GM12878 (cell line): ENCODE measurements at regions not wholly inside any gene's neighbourhood (a gene's known extent, or its start where the extent isn't known, plus 50 kb on each side); places are given as distances from the start of the nearest gene placed in this dataset.

Experiments used
- ATAC-seq: fragments of 200-7000 bp; cut with Tn5 transposase; 3 replicates; pipeline ENCODE4 v1.9.1; 2020; ENCODE audit warnings: mild to moderate bottlenecking, moderate library complexity
- BruUV-seq: library from RNA; stranded (reverse); fragments of 400-500 nt; replicated peaks from 2 replicates; lab custom pipeline; 2021; lab: Mats Ljungman, UMichigan
- CTCF ChIA-PET: fragments of 300-600 bp; sonication (Branson Sonifier 250); formaldehyde crosslinking; extraction: SDS; loops from one replicate; lab custom pipeline; 2021; ENCODE audit warnings: inconsistent platforms; lab: Yijun Ruan, JAX
- POLR2A ChIA-PET: fragments of 350-600 bp; formaldehyde crosslinking; extraction: SDS; loops from one replicate; lab custom pipeline; 2021; ENCODE audit warnings: inconsistent platforms; lab: Charles Lee
- RAD21 ChIA-PET: fragments of 300-600 bp; sonication (Branson Sonifier 250); formaldehyde crosslinking; loops from one replicate; lab custom pipeline; 2023; ENCODE audit warnings: antibody characterized with exemption; ENCODE audit not compliant: unreplicated experiment; lab: Charles Lee
- SMC1A ChIA-PET: fragments of 300-600 bp; sonication (Branson Sonifier 250); formaldehyde crosslinking; loops from one replicate; lab custom pipeline; 2023; ENCODE audit not compliant: unreplicated experiment, uncharacterized antibody; lab: Charles Lee
- DNase-seq: peaks from one replicate; pipeline ENCODE4 v3.0.0-alpha.2; 2011; ENCODE audit warnings: low read depth, low spot score
- FAIRE-seq: peaks from 3 replicates; lab custom pipeline; 2011; peaks lifted over from hg19 to GRCh38; lab: Jason Lieb, UNC
- H2AFZ ChIP-seq: 2 replicates; pipeline ENCODE4 v1.6.0; 2011; ENCODE audit warnings: low read depth, low read length, control low read depth; ENCODE audit not compliant: control insufficient read depth
- H3K27ac ChIP-seq: 2 replicates; pipeline ENCODE4 v1.5.1; 2011; ENCODE audit warnings: control low read depth; ENCODE audit not compliant: control insufficient read depth, insufficient read depth
- H3K27me3 ChIP-seq, 2 experiments: replicated peaks in 1 of 2; 2 replicates each; pipeline versions ENCODE4 v1.6.0 to v1.6.1; 2011; ENCODE audit warnings: low read length in 1 of 2; ENCODE audit not compliant: control insufficient read depth in 2 of 2, insufficient read depth in 2 of 2
- H3K36me3 ChIP-seq, 2 experiments: 2 replicates each; pipeline ENCODE4 v1.5.1; 2011; ENCODE audit warnings: low read length in 1 of 2; ENCODE audit not compliant: control insufficient read depth in 2 of 2, insufficient read depth in 2 of 2
- H3K4me1 ChIP-seq: 2 replicates; pipeline ENCODE4 v1.6.1; 2011; ENCODE audit warnings: mild to moderate bottlenecking, low read length, moderate library complexity, mixed read lengths; ENCODE audit not compliant: control insufficient read depth, insufficient read depth
- H3K4me2 ChIP-seq: 2 replicates; pipeline ENCODE4 v1.6.0; 2011; ENCODE audit warnings: control low read depth; ENCODE audit not compliant: control insufficient read depth, insufficient read depth
- H3K4me3 ChIP-seq: fragments of 200-600 bp; sonication (generic); 2 replicates; pipeline ENCODE4 v1.5.1; 2016
- H3K79me2 ChIP-seq: 2 replicates; pipeline ENCODE4 v1.6.0; 2011; ENCODE audit warnings: low read length; ENCODE audit not compliant: control insufficient read depth, insufficient read depth
- H3K9ac ChIP-seq: 2 replicates; pipeline ENCODE4 v1.8.0; 2011; ENCODE audit warnings: low read length, control low read depth, mixed read lengths; ENCODE audit not compliant: control insufficient read depth, insufficient read depth
- H3K9me3 ChIP-seq: replicated peaks from 3 replicates; pipeline ENCODE4 v1.5.1; 2011; ENCODE audit warnings: mild to moderate bottlenecking, low read length; ENCODE audit not compliant: control insufficient read depth, insufficient read depth
- H4K20me1 ChIP-seq: 2 replicates; pipeline ENCODE4 v1.6.0; 2011; ENCODE audit not compliant: control insufficient read depth, insufficient read depth
- BACH1 ChIP-seq: fragments of 450-650 bp; IDR thresholded peaks from 2 replicates; pipeline ENCODE4 v1.6.1; 2017; ENCODE audit warnings: mild to moderate bottlenecking, borderline replicate concordance
- CEBPZ ChIP-seq: fragments of 150-350 bp; IDR thresholded peaks from 2 replicates; pipeline ENCODE4 v1.6.1; 2016; ENCODE audit warnings: low read depth, low read length
- RAD21 ChIP-seq: IDR thresholded peaks from 2 replicates; pipeline ENCODE4 v1.6.1; 2011; ENCODE audit warnings: mild to moderate bottlenecking, low read depth, low read length, moderate library complexity; ENCODE audit not compliant: insufficient read depth
- RBBP5 ChIP-seq: fragments of 200-600 bp; sonication (generic); conservative IDR thresholded peaks from 2 replicates; pipeline ENCODE4 v1.6.1; 2016
- RUNX3 ChIP-seq: IDR thresholded peaks from 2 replicates; pipeline ENCODE4 v1.6.1; 2012; ENCODE audit warnings: low read length, inconsistent platforms
- STAT1 ChIP-seq: fragments of 450-650 bp; conservative IDR thresholded peaks from 2 replicates; pipeline ENCODE4 v1.6.1; 2014; ENCODE audit warnings: antibody characterized with exemption, mild to moderate bottlenecking
- SUPT20H ChIP-seq: IDR thresholded peaks from 2 replicates; pipeline ENCODE4 v1.6.1; 2011; ENCODE audit warnings: low read depth, mild to moderate bottlenecking, low read length, moderate library complexity, borderline replicate concordance; ENCODE audit not compliant: control insufficient read depth
- ZNF622 ChIP-seq: fragments of 450-650 bp; IDR thresholded peaks from 2 replicates; pipeline ENCODE4 v1.6.1; 2017; ENCODE audit warnings: mild to moderate bottlenecking, inconsistent platforms
- whole genome bisulfite sequencing: methylation state at CpG from one replicate; pipeline ENCODE4 v1.1.6; 2016; ENCODE audit warnings: low lambda C conversion rate; ENCODE audit not compliant: insufficient replicate concordance, insufficient coverage; ENCODE audit errors: missing lambda C conversion rate; 5-methylcytosine and 5-hydroxymethylcytosine counted together
- in situ Hi-C: fragments of 300-500 bp; cut with MboI; formaldehyde crosslinking; loops from 9 replicates; pipeline ENCODE4 v1.14.3; 2018; ENCODE audit warnings: mixed read lengths
- intact Hi-C: fragments of 100-400 bp; cut with micrococcal nuclease; formaldehyde crosslinking; loops from one replicate; pipeline ENCODE4 v1.14.2; 2022; ENCODE audit not compliant: unreplicated experiment

- Histone ChIP-seq H2AFZ (no peak overlapping the region), H3K27me3 (no peaks in the 10 kb centered on the region), H3K9me3 (no peaks in the 10 kb centered on the region; the same call in 2 of the 3 replicates), H3K79me2 (no peaks in the 10 kb centered on the region), H3K4me3 (no peak overlapping the region), H3K4me1 (peaks cover 16% of the 10 kb centered on the region), H3K27ac (no peak overlapping the region), H3K36me3 (no peaks in the 10 kb centered on the region), H3K9ac (no peak overlapping the region), H4K20me1 (no peaks in the 10 kb centered on the region), H3K4me2 (no peak overlapping the region)
- DNase-seq (no peak), FAIRE-seq (no peak), ATAC-seq (no peak)
- intact Hi-C loops = no loop called here
- BruUV-seq = no TSS peak
- no peak for TF ChIP-seq RUNX3
- no peak for TF ChIP-seq BACH1
- TF ChIP-seq RAD21 = no peak
- TF ChIP-seq RBBP5 = no peak
- TF ChIP-seq SUPT20H = no peak
- no peak for TF ChIP-seq ZNF622
- no peak for TF ChIP-seq STAT1
- TF ChIP-seq CEBPZ = no peak
- ChIA-PET POLR2A (interaction anchor here (0.6 kb wide), 1 partner anchor 497 kb away, joined by 3 read pairs; no protein-coding TSS in a partner anchor), SMC1A (interaction anchor here (0.6 to 1.3 kb wide), 2 partner anchors 9 to 105 kb away, joined by 3 to 4 read pairs; no protein-coding TSS in a partner anchor), CTCF (interaction anchor here (1.1 kb wide), 1 partner anchor 10 kb away, joined by 4 read pairs; no protein-coding TSS in a partner anchor), RAD21 (no interaction called here)
- in situ Hi-C loops = no loop called here
- 23% methylated on average over 8 of the region's 8 CpGs for WGBS
These were observed 636.6 kb downstream of the MID1IP1 start for GRCh38 chrX:39437670-39438441.
